ENCODE measurements at regions not wholly inside any gene's neighbourhood (a gene's known extent, or its start where the extent isn't known, plus 50 kb on each side); places are given as distances from the start of the nearest gene placed in this dataset.
"Not testable (repeated sequence)": the region's sequence is repeated elsewhere in the genome, so short reads cannot be mapped to it uniquely, and the experiment has no call there.

GRCh38 chr9:94421951-94422350 lies 93.5 kb upstream of the NUTM2F start:
- not testable (repeated sequence) for TF ChIP-seq CTCF, POLR2A (IDR thresholded peaks at IDR 0.05)
